ENCODE measurements at regions not wholly inside any gene's neighbourhood (a gene's known extent, or its start where the extent isn't known, plus 50 kb on each side); places are given as distances from the start of the nearest gene placed in this dataset.

DNA sequence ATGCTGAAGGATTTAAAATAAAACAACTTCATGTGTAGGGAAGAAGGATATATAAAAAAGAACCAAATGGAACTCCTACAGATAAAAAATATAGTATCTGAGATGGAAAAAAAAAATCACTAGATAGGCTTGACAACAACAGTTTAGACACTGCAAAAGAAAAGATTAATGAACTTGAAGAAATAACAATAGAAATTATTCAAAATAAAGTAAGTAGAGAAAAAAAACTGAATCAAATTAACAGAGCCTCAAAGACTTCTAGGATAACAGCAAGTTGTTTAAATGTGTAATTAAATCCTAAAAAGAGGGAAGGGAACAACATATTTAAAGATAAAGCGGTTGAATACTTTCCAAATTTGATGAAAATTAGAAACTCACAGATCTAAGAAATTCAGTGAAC lies 316.3 kb upstream of the ECI2 start:
- H4K8ac ChIP-seq (ENCODE audit: low read depth, low read length): no peak overlapping the region
- H3K23ac ChIP-seq (ENCODE audit: low read depth, low read length, poor library complexity): no peak overlapping the region
- no peak overlapping the region for H2AFZ ChIP-seq (ENCODE audit: low read length)
- H3K9me3 ChIP-seq (replicated peaks in 1 of 2; ENCODE audit: control insufficient read depth in 2 of 2, insufficient read depth in 1 of 2, low read depth in 1 of 2, low read length in 2 of 2): peaks cover 0 to 3% of the 10 kb centered on the region in 2 donors
- H3K4me2 ChIP-seq (ENCODE audit: insufficient read depth, low read length, poor library complexity, severe bottlenecking): no peak overlapping the region
- no peaks in the 10 kb centered on the region for H3K27me3 ChIP-seq (ENCODE audit: control insufficient read depth in 3 of 3, insufficient read depth in 3 of 3, low read depth in 1 of 3, low read length in 3 of 3)
- no peak overlapping the region for H2BK120ac ChIP-seq (ENCODE audit: low read depth, low read length)
- no peak overlapping the region for H3K14ac ChIP-seq (ENCODE audit: low read length)
- no peak overlapping the region for H4K91ac ChIP-seq (ENCODE audit: low read depth, low read length, poor library complexity)
- H2BK5ac ChIP-seq (ENCODE audit: low read length): no peak overlapping the region
- H3K18ac ChIP-seq (ENCODE audit: low read length): no peak overlapping the region
- no peak overlapping the region for H3K4ac ChIP-seq (ENCODE audit: low read length)
- no peak overlapping the region for H2BK15ac ChIP-seq (ENCODE audit: low read length)
- H3K27ac ChIP-seq (replicated peaks; ENCODE audit: low read length): no peak overlapping the region
- no peak overlapping the region for H3K4me3 ChIP-seq (ENCODE audit: low read length in 2 of 2)
- no peaks in the 10 kb centered on the region for H3K4me1 ChIP-seq (ENCODE audit: control insufficient read depth in 2 of 2, insufficient read depth in 1 of 2, low read depth in 1 of 2, low read length in 2 of 2)
- H3K79me1 ChIP-seq (ENCODE audit: low read depth, low read length): no peaks in the 10 kb centered on the region
- no peak for DNase-seq (ENCODE audit: low spot score)
- no peak overlapping the region for H2AK5ac ChIP-seq (ENCODE audit: low read depth, low read length)
- no peak overlapping the region for H3K9ac ChIP-seq (ENCODE audit: low read depth, low read length, poor library complexity)
- no peaks in the 10 kb centered on the region for H3K36me3 ChIP-seq (replicated peaks in 1 of 2; ENCODE audit: control insufficient read depth in 2 of 2, insufficient read depth in 2 of 2, low read length in 2 of 2)
- no CpG with 5 or more reads among the region's 1 CpG for WGBS, 2 donors (ENCODE audit: extremely low coverage in 2 of 2, insufficient read length in 2 of 2, insufficient replicate concordance in 1 of 2)
- H2BK12ac ChIP-seq (ENCODE audit: low read length): no peak overlapping the region

DNA sequence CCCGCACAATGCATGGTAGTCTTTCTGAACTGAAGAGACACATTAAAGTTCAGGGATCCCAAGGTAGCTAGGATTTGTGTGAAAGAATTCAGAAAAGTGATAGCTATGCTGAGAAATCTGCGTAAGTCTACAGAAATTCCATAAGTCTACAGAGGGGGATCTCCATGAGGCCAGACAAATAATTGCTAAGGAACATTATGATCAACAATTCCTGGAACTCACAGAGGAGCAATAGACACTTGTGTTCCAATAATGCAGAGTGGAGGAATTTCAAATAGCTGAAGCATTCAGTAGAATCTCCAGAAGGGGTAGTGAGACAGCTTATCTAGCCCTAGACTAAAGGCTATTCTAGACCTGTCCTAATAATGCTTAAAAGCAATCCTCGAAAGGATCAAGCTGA lies 315.7 kb upstream of the ECI2 start:
- Histone ChIP-seq H3K27me3 (ENCODE audit: control insufficient read depth in 3 of 3, insufficient read depth in 3 of 3, low read depth in 1 of 3, low read length in 3 of 3) (no peaks in the 10 kb centered on the region), H3K27ac (replicated peaks; ENCODE audit: low read length) (no peak overlapping the region), H3K4me2 (ENCODE audit: insufficient read depth, low read length, poor library complexity, severe bottlenecking) (no peak overlapping the region), H3K36me3 (replicated peaks in 1 of 2; ENCODE audit: control insufficient read depth in 2 of 2, insufficient read depth in 2 of 2, low read length in 2 of 2) (no peaks in the 10 kb centered on the region), H4K8ac (ENCODE audit: low read depth, low read length) (no peak overlapping the region), H3K9ac (ENCODE audit: low read depth, low read length, poor library complexity) (no peak overlapping the region), H2BK12ac (ENCODE audit: low read length) (no peak overlapping the region), H3K4me3 (ENCODE audit: low read length in 2 of 2) (no peak overlapping the region), H2AK5ac (ENCODE audit: low read depth, low read length) (no peak overlapping the region), H2AFZ (ENCODE audit: low read length) (no peak overlapping the region), H3K4ac (ENCODE audit: low read length) (no peak overlapping the region), H3K14ac (ENCODE audit: low read length) (no peak overlapping the region), H2BK120ac (ENCODE audit: low read depth, low read length) (no peak overlapping the region), H2BK5ac (ENCODE audit: low read length) (no peak overlapping the region), H3K23ac (ENCODE audit: low read depth, low read length, poor library complexity) (no peak overlapping the region), H3K79me1 (ENCODE audit: low read depth, low read length) (no peaks in the 10 kb centered on the region), H3K9me3 (replicated peaks in 1 of 2; ENCODE audit: control insufficient read depth in 2 of 2, insufficient read depth in 1 of 2, low read depth in 1 of 2, low read length in 2 of 2) (peaks cover 0 to 3% of the 10 kb centered on the region in 2 donors), H3K18ac (ENCODE audit: low read length) (no peak overlapping the region), H2BK15ac (ENCODE audit: low read length) (no peak overlapping the region), H3K4me1 (ENCODE audit: control insufficient read depth in 2 of 2, insufficient read depth in 1 of 2, low read depth in 1 of 2, low read length in 2 of 2) (no peaks in the 10 kb centered on the region), H4K91ac (ENCODE audit: low read depth, low read length, poor library complexity) (no peak overlapping the region)
- WGBS, 2 donors (ENCODE audit: extremely low coverage in 2 of 2, insufficient read length in 2 of 2, insufficient replicate concordance in 1 of 2): no CpG with 5 or more reads among the region's 3 CpGs
- DNase-seq (ENCODE audit: low spot score): no peak

DNA sequence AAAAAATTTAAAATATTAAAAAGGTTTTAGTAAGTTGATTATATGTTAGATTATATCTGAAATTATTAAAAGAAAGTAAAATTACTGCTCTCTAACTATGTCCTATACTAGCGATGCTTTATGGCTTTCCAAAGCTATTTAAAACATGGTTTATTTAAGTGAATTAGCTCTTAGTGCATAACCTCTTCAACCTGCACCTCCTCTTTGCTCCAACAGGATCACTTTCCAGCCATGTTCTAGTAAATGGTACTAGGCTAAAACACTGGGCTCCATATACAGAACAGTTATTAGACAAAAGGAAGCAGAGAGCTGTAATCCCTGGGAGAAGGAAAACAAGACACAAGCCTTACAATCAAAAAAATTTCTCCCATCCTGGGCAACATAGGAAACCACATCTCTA lies 314.9 kb upstream of the ECI2 start:
- Histone ChIP-seq H2BK5ac (ENCODE audit: low read length) (no peak overlapping the region), H4K8ac (ENCODE audit: low read depth, low read length) (no peak overlapping the region), H3K4me2 (ENCODE audit: insufficient read depth, low read length, poor library complexity, severe bottlenecking) (no peak overlapping the region), H3K36me3 (replicated peaks in 1 of 2; ENCODE audit: control insufficient read depth in 2 of 2, insufficient read depth in 2 of 2, low read length in 2 of 2) (no peaks in the 10 kb centered on the region), H2BK12ac (ENCODE audit: low read length) (no peak overlapping the region), H3K79me1 (ENCODE audit: low read depth, low read length) (no peaks in the 10 kb centered on the region), H2AK5ac (ENCODE audit: low read depth, low read length) (no peak overlapping the region), H3K4me3 (ENCODE audit: low read length in 2 of 2) (no peak overlapping the region), H3K9ac (ENCODE audit: low read depth, low read length, poor library complexity) (no peak overlapping the region), H3K27me3 (ENCODE audit: control insufficient read depth in 3 of 3, insufficient read depth in 3 of 3, low read depth in 1 of 3, low read length in 3 of 3) (no peaks in the 10 kb centered on the region), H3K18ac (ENCODE audit: low read length) (no peak overlapping the region), H2BK120ac (ENCODE audit: low read depth, low read length) (no peak overlapping the region), H2AFZ (ENCODE audit: low read length) (no peak overlapping the region), H3K4ac (ENCODE audit: low read length) (no peak overlapping the region), H3K23ac (ENCODE audit: low read depth, low read length, poor library complexity) (no peak overlapping the region), H3K4me1 (ENCODE audit: control insufficient read depth in 2 of 2, insufficient read depth in 1 of 2, low read depth in 1 of 2, low read length in 2 of 2) (no peaks in the 10 kb centered on the region), H3K27ac (replicated peaks; ENCODE audit: low read length) (no peak overlapping the region), H3K14ac (ENCODE audit: low read length) (no peak overlapping the region), H4K91ac (ENCODE audit: low read depth, low read length, poor library complexity) (no peak overlapping the region), H3K9me3 (replicated peaks in 1 of 2; ENCODE audit: control insufficient read depth in 2 of 2, insufficient read depth in 1 of 2, low read depth in 1 of 2, low read length in 2 of 2) (peaks cover 0 to 3% of the 10 kb centered on the region in 2 donors), H2BK15ac (ENCODE audit: low read length) (no peak overlapping the region)
- no peak for DNase-seq (ENCODE audit: low spot score)
- WGBS, 2 donors (ENCODE audit: extremely low coverage in 2 of 2, insufficient read length in 2 of 2, insufficient replicate concordance in 1 of 2): no CpG with 5 or more reads among the region's 1 CpG

DNA sequence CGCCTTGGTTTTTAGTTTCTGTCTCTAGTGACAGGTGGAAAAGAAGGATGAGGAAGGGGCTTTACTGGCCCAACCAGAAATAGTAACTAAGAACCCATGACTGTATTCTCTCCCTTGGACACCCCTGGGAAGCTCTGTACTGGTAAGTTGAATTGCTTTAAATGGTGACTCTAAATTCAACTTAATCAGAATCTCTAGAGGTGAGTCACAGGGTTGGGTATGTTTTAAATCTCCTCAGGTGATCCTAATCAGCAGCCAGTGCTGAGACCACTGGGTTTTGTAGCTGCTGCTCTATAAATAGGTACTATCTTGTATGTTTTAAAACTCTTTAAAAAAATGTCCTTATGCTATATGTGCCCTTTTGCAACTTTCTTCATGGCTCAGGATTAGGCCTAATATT lies 314.0 kb upstream of the ECI2 start:
- Histone ChIP-seq H2AK5ac (ENCODE audit: low read depth, low read length) (no peak overlapping the region), H2BK12ac (ENCODE audit: low read length) (no peak overlapping the region), H4K8ac (ENCODE audit: low read depth, low read length) (no peak overlapping the region), H3K9ac (ENCODE audit: low read depth, low read length, poor library complexity) (no peak overlapping the region), H3K18ac (ENCODE audit: low read length) (no peak overlapping the region), H3K79me1 (ENCODE audit: low read depth, low read length) (no peaks in the 10 kb centered on the region), H2BK5ac (ENCODE audit: low read length) (no peak overlapping the region), H3K9me3 (replicated peaks in 1 of 2; ENCODE audit: control insufficient read depth in 2 of 2, insufficient read depth in 1 of 2, low read depth in 1 of 2, low read length in 2 of 2) (peaks cover 0 to 3% of the 10 kb centered on the region in 2 donors), H3K27me3 (ENCODE audit: control insufficient read depth in 3 of 3, insufficient read depth in 3 of 3, low read depth in 1 of 3, low read length in 3 of 3) (no peaks in the 10 kb centered on the region), H2BK120ac (ENCODE audit: low read depth, low read length) (no peak overlapping the region), H4K91ac (ENCODE audit: low read depth, low read length, poor library complexity) (no peak overlapping the region), H3K23ac (ENCODE audit: low read depth, low read length, poor library complexity) (no peak overlapping the region), H2BK15ac (ENCODE audit: low read length) (no peak overlapping the region), H3K4me2 (ENCODE audit: insufficient read depth, low read length, poor library complexity, severe bottlenecking) (no peak overlapping the region), H3K4me1 (ENCODE audit: control insufficient read depth in 2 of 2, insufficient read depth in 1 of 2, low read depth in 1 of 2, low read length in 2 of 2) (no peaks in the 10 kb centered on the region), H3K27ac (replicated peaks; ENCODE audit: low read length) (no peak overlapping the region), H3K4me3 (ENCODE audit: low read length in 2 of 2) (no peak overlapping the region), H3K36me3 (replicated peaks in 1 of 2; ENCODE audit: control insufficient read depth in 2 of 2, insufficient read depth in 2 of 2, low read length in 2 of 2) (no peaks in the 10 kb centered on the region), H2AFZ (ENCODE audit: low read length) (no peak overlapping the region), H3K4ac (ENCODE audit: low read length) (no peak overlapping the region), H3K14ac (ENCODE audit: low read length) (no peak overlapping the region)
- no CpG with 5 or more reads among the region's 1 CpG for WGBS, 2 donors (ENCODE audit: extremely low coverage in 2 of 2, insufficient read length in 2 of 2, insufficient replicate concordance in 1 of 2)
- DNase-seq (ENCODE audit: low spot score): no peak

Data from neuronal stem cell (in vitro differentiated cells).